ENCODE measurements at regions not wholly inside any gene's neighbourhood (a gene's known extent, or its start where the extent isn't known, plus 50 kb on each side); places are given as distances from the start of the nearest gene placed in this dataset.

- no peak for DNase-seq (ENCODE audit: low spot score)
These were observed 260.3 kb upstream of the MOCS1 start for GRCh38 chr6:40194447-40195170.

GRCh38 chr6:40192516-40192915 is 258.3 kb upstream of the MOCS1 start:
- DNase-seq (ENCODE audit: low spot score), result no peak

DNA sequence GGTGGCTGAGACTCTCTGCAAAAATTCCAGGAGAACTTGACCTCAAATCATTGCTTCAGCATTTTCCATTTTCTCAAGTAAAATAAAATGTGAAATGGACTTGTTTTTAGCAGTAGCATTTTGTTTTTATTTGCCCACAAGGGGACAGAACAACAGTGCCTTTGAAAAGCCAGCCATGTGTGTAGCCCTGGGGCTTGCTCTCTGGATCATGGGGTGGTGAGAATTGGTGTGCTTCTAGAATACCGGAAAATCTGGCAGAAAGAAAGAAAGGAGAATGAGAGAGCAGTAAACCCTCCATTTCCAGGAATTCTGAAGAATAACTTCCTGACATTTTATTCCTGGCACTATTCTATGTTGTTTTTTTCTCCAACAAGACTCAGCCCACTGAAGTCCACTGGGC is 254.7 kb upstream of the MOCS1 start:
- no peak for DNase-seq (ENCODE audit: low spot score)

GRCh38 chr6:40187535-40188144 is 253.4 kb upstream of the MOCS1 start:
- DNase-seq (ENCODE audit: low spot score), result no peak

GRCh38 chr6:40185486-40185885 is 251.2 kb upstream of the MOCS1 start:
- DNase-seq (ENCODE audit: low spot score), result no peak

DNA sequence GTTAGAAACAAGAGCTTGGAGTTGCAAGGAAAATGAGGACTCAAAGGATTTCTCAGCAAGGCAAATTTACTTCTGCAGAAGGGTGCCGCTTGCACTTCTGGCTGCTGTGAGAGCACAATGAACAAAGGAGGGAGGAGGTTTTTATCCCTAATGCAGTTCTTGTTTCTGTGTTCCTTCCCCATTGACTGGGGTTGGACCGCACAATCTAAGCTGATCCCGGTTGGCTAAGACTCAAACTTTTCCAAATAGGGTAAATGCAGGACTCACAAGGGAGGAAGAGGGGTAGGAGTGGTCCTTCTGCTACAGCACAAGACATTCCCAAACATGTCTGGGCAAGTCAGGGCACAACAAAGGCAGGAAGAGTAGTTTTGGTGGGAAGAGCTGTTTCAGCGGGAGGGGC is 249.6 kb upstream of the MOCS1 start:
- DNase-seq (ENCODE audit: low spot score), result no peak

- DNase-seq (ENCODE audit: low spot score), result no peak
These were observed 247.1 kb upstream of the MOCS1 start for GRCh38 chr6:40181367-40181766.

- DNase-seq (ENCODE audit: low spot score), result no peak
These were observed 246.0 kb upstream of the MOCS1 start for GRCh38 chr6:40180271-40180670.

GRCh38 chr6:40179496-40179895 is 245.2 kb upstream of the MOCS1 start:
- no peak for DNase-seq (ENCODE audit: low spot score)

DNA sequence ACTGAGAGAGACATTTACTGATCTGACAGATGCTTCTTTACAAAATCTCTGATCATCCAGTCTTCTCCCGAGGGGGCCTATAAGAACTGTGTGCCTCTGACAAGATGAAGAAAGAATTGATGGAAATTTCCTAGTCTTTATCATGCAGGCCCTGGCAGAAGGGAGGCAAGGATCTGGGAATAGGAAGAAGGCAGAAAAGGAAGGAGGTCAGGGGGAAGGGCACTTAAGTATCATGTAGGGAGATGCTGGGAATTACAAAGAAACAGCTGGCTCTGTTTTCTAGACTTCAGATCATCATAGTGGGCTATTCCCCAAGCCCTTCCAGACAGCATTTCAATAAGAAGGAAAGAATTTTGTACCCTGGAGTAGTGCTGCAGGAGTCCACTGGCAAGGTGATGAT is 243.3 kb upstream of the MOCS1 start:
- DNase-seq (ENCODE audit: low spot score), result no peak

DNA sequence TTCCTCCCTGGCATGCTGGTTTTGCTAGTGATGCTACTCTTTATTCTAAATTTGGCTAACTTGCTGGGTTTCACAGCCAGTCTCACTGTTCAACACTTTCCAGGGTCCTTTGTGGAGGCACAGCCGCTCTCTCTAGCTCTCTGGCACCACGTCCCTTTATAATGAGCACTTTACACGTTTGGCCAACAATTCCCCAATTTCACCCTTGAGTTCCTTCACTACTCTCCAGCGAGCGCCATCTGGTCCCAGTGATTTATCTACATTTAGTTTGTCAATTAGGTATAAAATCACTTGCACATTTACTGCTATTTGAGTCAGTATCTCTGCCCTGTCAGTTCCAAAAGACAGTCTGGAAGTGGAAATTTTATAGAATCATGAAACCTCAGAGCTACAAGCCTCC is 241.9 kb upstream of the MOCS1 start:
- DNase-seq (ENCODE audit: low spot score), result no peak

DNA sequence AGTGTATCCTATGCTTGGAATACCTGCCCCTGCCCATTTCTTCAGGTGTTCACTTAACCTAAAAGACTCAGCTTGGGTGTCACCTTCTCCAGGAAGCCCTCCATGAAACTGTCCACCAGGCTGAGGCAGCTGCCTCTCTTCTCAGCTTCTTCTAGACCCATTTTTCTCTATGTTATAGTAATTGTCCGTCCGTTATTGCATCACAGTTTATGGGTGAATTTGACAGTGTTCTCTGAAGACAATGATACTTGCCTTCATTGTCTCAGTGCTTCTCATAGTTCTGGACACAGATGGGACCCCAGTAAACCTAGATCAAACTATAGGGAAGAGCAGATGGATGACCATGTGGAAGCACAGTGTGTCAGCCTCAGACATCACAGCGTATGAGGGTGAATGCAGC is 238.0 kb upstream of the MOCS1 start:
- DNase-seq (ENCODE audit: low spot score), result no peak

GRCh38 chr6:40171343-40171742 is 237.1 kb upstream of the MOCS1 start:
- no peak for DNase-seq (ENCODE audit: low spot score)

DNA sequence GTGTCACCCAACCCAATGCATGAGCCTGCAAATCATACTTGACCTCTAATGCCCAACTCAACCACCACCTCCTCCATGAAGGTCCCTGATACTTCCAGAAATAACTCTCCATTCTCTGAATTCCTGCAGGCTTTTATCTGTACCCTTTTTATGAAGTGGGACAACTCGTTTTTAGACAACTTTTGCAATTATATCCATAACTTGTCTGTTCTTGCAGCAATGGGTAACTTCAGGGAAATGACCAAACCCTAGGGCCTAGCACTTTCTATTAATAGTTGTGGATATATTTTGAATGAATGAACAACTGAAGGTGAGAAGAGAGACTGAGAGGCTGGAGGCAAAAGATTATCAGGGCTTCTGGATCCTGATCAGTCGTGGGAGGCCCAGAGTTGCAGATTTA is 236.6 kb upstream of the MOCS1 start:
- no peak for DNase-seq (ENCODE audit: low spot score)

DNA sequence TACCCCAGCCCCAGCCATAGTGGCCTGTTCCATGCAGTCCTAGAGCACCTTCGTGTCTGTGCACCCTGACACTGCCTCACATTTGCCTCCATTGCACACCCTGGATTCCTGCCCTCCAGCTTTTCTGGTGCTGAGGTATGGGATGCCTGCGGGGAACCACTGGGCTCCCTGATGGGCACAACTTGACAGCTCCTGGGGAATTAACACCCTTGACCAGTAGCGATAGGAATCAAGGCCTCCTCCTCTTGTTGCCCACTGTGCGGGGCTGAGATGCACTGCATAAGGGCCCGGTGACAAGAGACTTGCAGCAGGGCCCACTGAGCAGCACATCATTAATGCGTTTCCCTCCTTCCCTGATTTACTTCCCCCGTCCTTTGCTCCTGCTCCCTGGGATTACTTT is 235.6 kb upstream of the MOCS1 start:
- DNase-seq (ENCODE audit: low spot score), result no peak

- DNase-seq (ENCODE audit: low spot score), result no peak
These were observed 232.7 kb upstream of the MOCS1 start for GRCh38 chr6:40166963-40167362.

- no peak for DNase-seq (ENCODE audit: low spot score)
These were observed 230.9 kb upstream of the MOCS1 start for GRCh38 chr6:40165036-40165709.

- no peak for DNase-seq (ENCODE audit: low spot score)
These were observed 230.1 kb upstream of the MOCS1 start for GRCh38 chr6:40164345-40164755.

GRCh38 chr6:40163924-40164323 is 229.7 kb upstream of the MOCS1 start:
- no peak for DNase-seq (ENCODE audit: low spot score)

DNA sequence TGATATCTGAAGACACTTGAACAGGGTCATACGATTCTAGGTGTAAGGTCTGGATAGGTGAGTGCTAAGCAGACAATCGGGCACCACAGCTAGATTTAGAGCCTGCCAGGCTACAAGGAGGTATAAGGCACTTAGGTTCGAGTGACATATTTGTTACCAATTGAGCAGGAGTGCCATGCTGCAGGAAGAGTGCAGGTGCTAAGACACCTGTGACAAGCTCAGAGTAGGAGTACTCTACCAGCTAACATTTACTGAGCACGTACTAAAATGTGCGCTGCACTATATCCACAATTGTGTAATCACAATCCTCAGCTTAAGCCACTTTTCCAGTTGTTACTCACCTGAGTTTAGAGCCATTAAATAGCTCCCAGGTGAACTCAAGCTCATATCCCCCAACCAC is 227.8 kb upstream of the MOCS1 start:
- DNase-seq (ENCODE audit: low spot score), result no peak

DNA sequence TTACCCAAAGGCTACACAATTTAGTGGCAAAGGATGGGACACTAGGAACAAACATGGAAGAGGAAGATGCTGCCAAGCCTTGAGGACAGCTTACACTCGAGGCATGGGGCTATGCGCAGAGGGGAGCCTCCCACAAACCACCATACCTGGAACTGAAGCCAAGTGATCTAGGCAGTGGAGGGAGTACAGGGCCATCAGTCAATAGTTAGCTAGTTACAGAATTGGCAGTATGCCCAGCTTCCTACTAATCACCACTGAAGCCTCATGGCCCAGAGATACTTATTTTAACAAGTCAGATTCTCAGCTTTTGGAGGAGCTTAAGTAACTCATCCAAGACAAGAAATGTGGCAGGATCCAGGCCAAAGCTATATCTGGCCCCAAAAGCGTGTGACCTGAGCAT is 226.6 kb upstream of the MOCS1 start:
- no peak for DNase-seq (ENCODE audit: low spot score)

DNA sequence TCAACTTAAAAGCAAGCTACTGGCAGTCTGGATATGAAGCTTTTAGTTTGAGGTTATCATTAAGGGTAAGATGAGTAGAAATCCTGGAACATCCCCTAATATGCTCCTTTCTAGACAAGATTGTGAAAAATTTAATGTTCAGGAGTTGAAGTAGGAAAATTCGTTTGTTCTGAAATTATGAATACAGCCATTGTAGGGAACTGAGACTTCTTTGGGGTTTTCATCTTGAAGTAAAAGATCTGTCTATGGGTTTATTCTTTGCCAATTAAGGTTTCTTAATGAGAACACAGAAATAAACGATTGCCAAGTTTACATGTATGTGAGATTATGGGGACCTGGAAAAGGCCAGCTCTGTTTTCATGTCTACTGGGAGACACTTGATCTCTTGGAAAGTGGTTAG is 225.6 kb upstream of the MOCS1 start:
- DNase-seq (ENCODE audit: low spot score), result no peak

GRCh38 chr6:40152701-40153436 is 218.6 kb upstream of the MOCS1 start:
- DNase-seq (ENCODE audit: low spot score), result no peak

Measured in AG08396 (cell line).